ENCODE measurements at regions not wholly inside any gene's neighbourhood (a gene's known extent, or its start where the extent isn't known, plus 50 kb on each side); places are given as distances from the start of the nearest gene placed in this dataset.

DNA sequence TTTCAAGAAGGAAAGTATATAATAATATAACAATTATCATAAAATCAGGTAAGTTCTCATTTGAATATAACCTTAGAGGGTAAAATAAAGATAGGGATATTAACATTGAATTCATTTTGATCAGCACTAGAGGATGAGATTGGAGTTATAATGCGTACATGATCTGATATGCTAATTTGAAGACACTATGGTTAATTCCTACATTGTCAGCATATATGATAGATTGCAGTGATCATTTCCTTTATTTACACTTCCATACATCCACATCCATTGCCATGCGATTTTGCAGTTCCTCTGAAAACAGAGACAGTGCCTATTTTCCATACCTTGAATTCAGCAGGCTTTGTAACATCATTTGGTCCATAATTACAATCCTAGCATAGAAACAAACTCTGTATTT, 519.2 kb downstream of the CCDC85A start:
- H3K4me3 ChIP-seq (ENCODE audit: insufficient read depth, low read length, poor library complexity, severe bottlenecking), result no peak overlapping the region
- H3K9ac ChIP-seq (ENCODE audit: low read length), result no peak overlapping the region
- H3K9me3 ChIP-seq (ENCODE audit: insufficient read depth, low read length), result no peaks in the 10 kb centered on the region
- H3F3A ChIP-seq (ENCODE audit: insufficient read depth), result no peaks in the 10 kb centered on the region
- H3K4me2 ChIP-seq (ENCODE audit: low read depth, low read length, poor library complexity, severe bottlenecking), result no peak overlapping the region
- H3K27ac ChIP-seq (ENCODE audit: low read depth, low read length), result no peak overlapping the region
- H4K20me1 ChIP-seq (ENCODE audit: low read depth, low read length), result no peaks in the 10 kb centered on the region
- H3K36me3 ChIP-seq (ENCODE audit: low read length), result no peaks in the 10 kb centered on the region
- no peaks in the 10 kb centered on the region for H3K9me2 ChIP-seq (replicated peaks; ENCODE audit: insufficient read depth, low read length)
- H3K79me2 ChIP-seq (ENCODE audit: insufficient read depth, low read length), result no peaks in the 10 kb centered on the region
- TF ChIP-seq, protein P1, sequence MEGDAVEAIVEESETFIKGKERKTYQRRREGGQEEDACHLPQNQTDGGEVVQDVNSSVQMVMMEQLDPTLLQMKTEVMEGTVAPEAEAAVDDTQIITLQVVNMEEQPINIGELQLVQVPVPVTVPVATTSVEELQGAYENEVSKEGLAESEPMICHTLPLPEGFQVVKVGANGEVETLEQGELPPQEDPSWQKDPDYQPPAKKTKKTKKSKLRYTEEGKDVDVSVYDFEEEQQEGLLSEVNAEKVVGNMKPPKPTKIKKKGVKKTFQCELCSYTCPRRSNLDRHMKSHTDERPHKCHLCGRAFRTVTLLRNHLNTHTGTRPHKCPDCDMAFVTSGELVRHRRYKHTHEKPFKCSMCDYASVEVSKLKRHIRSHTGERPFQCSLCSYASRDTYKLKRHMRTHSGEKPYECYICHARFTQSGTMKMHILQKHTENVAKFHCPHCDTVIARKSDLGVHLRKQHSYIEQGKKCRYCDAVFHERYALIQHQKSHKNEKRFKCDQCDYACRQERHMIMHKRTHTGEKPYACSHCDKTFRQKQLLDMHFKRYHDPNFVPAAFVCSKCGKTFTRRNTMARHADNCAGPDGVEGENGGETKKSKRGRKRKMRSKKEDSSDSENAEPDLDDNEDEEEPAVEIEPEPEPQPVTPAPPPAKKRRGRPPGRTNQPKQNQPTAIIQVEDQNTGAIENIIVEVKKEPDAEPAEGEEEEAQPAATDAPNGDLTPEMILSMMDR (IDR thresholded peaks at IDR 0.05; ENCODE audit: insufficient read depth, low read length, poor library complexity, severe bottlenecking), result no peak
- no peak for TF ChIP-seq EZH2phosphoT487 (conservative IDR thresholded peaks at IDR 0.05; ENCODE audit: low read length)
- no peaks in the 10 kb centered on the region for H3K27me3 ChIP-seq (ENCODE audit: low read length)
- no peak overlapping the region for H2AFZ ChIP-seq (ENCODE audit: low read depth, low read length, severe bottlenecking)

DNA sequence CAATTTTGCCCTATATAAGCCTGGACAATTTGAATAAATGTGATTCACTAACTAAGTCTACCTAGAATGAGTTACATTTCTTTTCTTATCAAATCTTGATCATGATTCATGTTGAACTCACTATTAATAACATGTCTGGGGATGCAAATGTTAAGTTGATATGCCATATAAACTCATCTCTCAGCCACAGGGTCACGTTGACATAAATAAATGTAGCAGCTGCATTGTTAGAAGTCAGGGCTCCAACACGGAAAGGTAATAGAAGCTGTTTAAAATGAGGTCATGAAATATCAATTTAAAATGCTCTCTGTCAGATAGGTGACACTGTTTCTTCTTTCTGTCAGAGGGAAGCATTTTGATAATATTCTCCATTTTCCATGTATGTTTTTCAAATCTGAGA, 521.9 kb downstream of the CCDC85A start:
- no peaks in the 10 kb centered on the region for H4K20me1 ChIP-seq (ENCODE audit: low read depth, low read length)
- no peak overlapping the region for H3K9ac ChIP-seq (ENCODE audit: low read length)
- TF ChIP-seq, protein P1 (IDR thresholded peaks at IDR 0.05; ENCODE audit: insufficient read depth, low read length, poor library complexity, severe bottlenecking), result no peak
- TF ChIP-seq EZH2phosphoT487 (conservative IDR thresholded peaks at IDR 0.05; ENCODE audit: low read length), result no peak
- no peak overlapping the region for H3K4me2 ChIP-seq (ENCODE audit: low read depth, low read length, poor library complexity, severe bottlenecking)
- H3K27me3 ChIP-seq (ENCODE audit: low read length), result no peaks in the 10 kb centered on the region
- H3K79me2 ChIP-seq (ENCODE audit: insufficient read depth, low read length), result no peaks in the 10 kb centered on the region
- H3K36me3 ChIP-seq (ENCODE audit: low read length), result no peaks in the 10 kb centered on the region
- no peaks in the 10 kb centered on the region for H3K9me3 ChIP-seq (ENCODE audit: insufficient read depth, low read length)
- H3F3A ChIP-seq (ENCODE audit: insufficient read depth), result no peaks in the 10 kb centered on the region
- no peak overlapping the region for H3K27ac ChIP-seq (ENCODE audit: low read depth, low read length)
- no peak overlapping the region for H2AFZ ChIP-seq (ENCODE audit: low read depth, low read length, severe bottlenecking)
- H3K9me2 ChIP-seq (replicated peaks; ENCODE audit: insufficient read depth, low read length), result no peaks in the 10 kb centered on the region
- H3K4me3 ChIP-seq (ENCODE audit: insufficient read depth, low read length, poor library complexity, severe bottlenecking), result no peak overlapping the region

DNA sequence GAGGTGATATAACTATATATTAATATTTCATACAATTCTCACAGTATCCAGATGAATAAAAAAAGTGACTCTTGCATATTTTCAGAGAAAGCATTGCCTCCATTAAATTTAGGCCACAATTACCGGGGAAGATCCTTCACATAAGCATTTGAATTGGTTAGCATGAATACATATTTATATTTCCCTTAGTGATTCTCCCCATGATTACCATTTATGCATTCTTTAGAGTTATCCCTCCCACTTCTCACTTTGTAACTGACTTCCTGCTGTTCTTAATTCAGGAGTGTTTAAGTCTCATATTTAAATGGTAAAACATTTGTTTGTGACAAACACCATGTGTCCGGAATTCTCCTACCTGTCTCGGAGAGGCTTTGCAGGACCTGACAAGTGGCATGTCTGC, 523.4 kb downstream of the CCDC85A start:
- no peaks in the 10 kb centered on the region for H3K36me3 ChIP-seq (ENCODE audit: low read length)
- no peaks in the 10 kb centered on the region for H3F3A ChIP-seq (ENCODE audit: insufficient read depth)
- H2AFZ ChIP-seq (ENCODE audit: low read depth, low read length, severe bottlenecking), result no peak overlapping the region
- H3K27me3 ChIP-seq (ENCODE audit: low read length), result no peaks in the 10 kb centered on the region
- TF ChIP-seq EZH2phosphoT487 (conservative IDR thresholded peaks at IDR 0.05; ENCODE audit: low read length), result no peak
- TF ChIP-seq, protein P1 (IDR thresholded peaks at IDR 0.05; ENCODE audit: insufficient read depth, low read length, poor library complexity, severe bottlenecking), result no peak
- H3K4me2 ChIP-seq (ENCODE audit: low read depth, low read length, poor library complexity, severe bottlenecking), result no peak overlapping the region
- no peaks in the 10 kb centered on the region for H3K79me2 ChIP-seq (ENCODE audit: insufficient read depth, low read length)
- H3K4me3 ChIP-seq (ENCODE audit: insufficient read depth, low read length, poor library complexity, severe bottlenecking), result no peak overlapping the region
- no peaks in the 10 kb centered on the region for H3K9me3 ChIP-seq (ENCODE audit: insufficient read depth, low read length)
- H3K9me2 ChIP-seq (replicated peaks; ENCODE audit: insufficient read depth, low read length), result no peaks in the 10 kb centered on the region
- no peaks in the 10 kb centered on the region for H4K20me1 ChIP-seq (ENCODE audit: low read depth, low read length)
- H3K9ac ChIP-seq (ENCODE audit: low read length), result no peak overlapping the region
- H3K27ac ChIP-seq (ENCODE audit: low read depth, low read length), result no peak overlapping the region

All from SU-DHL-6 (cell line).